ENCODE measurements at regions not wholly inside any gene's neighbourhood (a gene's known extent, or its start where the extent isn't known, plus 50 kb on each side); places are given as distances from the start of the nearest gene placed in this dataset.

- no peak for TF ChIP-seq CTCF (conservative IDR thresholded peaks at IDR 0.05 in 1 of 2, IDR thresholded peaks at IDR 0.05 in 1 of 2; ENCODE audit: extremely low read depth in 1 of 2, insufficient read depth in 1 of 2, low read depth in 1 of 2, low read length in 2 of 2)
- TF ChIP-seq EZH2 (IDR thresholded peaks at IDR 0.05; ENCODE audit: borderline replicate concordance, low read length) = no peak
These were observed 636.5 kb downstream of the ZBBX start for GRCh38 chr3:166743481-166744134.

Data from mammary epithelial cell (primary cell).